Esophagus muscularis mucosa (tissue), 4 donors: ENCODE measurements at regions not wholly inside any gene's neighbourhood (a gene's known extent, or its start where the extent isn't known, plus 50 kb on each side); places are given as distances from the start of the nearest gene placed in this dataset.
A peak's percentile ranks its signal among the peaks of the same experiment; 100 is the strongest.

Experiments used
- DNase-seq: peaks from one replicate; pipeline ENCODE4 v3.0.0-alpha.2; 2017; ENCODE audit errors: extremely low spot score
- H3K27ac ChIP-seq, 4 donors: fragments of 200-600 bp; sonication (generic); replicated peaks in 1 of 4; 1 replicate in 3 of 4; 2 replicates in 1 of 4; pipeline ENCODE4 v1.5.1; 2016 to 2019; ENCODE audit warnings: mild to moderate bottlenecking in 1 of 4
- H3K27me3 ChIP-seq, 4 donors: fragments of 200-600 bp; sonication (generic); one replicate each; pipeline versions ENCODE4 v1.5.1 to v1.6.0; 2016 to 2019
- H3K36me3 ChIP-seq, 4 donors: fragments of 200-600 bp; sonication (generic); one replicate each; pipeline ENCODE4 v1.5.1; 2016 to 2019
- H3K4me1 ChIP-seq, 4 donors: fragments of 200-600 bp; sonication (generic); one replicate each; pipeline ENCODE4 v1.5.1; 2016 to 2019
- H3K4me3 ChIP-seq, 4 donors: fragments of 200-600 bp; sonication (generic); 1 replicate in 2 of 4; 2 replicates in 2 of 4; pipeline ENCODE4 v1.5.1; 2016 to 2019; ENCODE audit warnings: mild to moderate bottlenecking in 4 of 4, moderate library complexity in 1 of 4
- H3K9me3 ChIP-seq, 4 donors: fragments of 200-600 bp; sonication (generic); 1 replicate in 3 of 4; 2 replicates in 1 of 4; pipeline ENCODE4 v1.5.1; 2016 to 2019
- EP300 ChIP-seq: sonication (generic); formaldehyde crosslinking; IDR thresholded peaks from one replicate; pipeline ENCODE4 v1.6.1; 2017; ENCODE audit warnings: antibody characterized with exemption
- POLR2A ChIP-seq: fragments of 450-650 bp; IDR thresholded peaks from one replicate; pipeline ENCODE4 v1.6.1; 2017; ENCODE audit warnings: antibody characterized with exemption, moderate library complexity, mild to moderate bottlenecking, low read depth
- POLR2AphosphoS5 ChIP-seq, 2 donors: sonication (generic); formaldehyde crosslinking; IDR thresholded peaks; one replicate each; pipeline ENCODE4 v1.6.1; 2017; ENCODE audit warnings: antibody characterized with exemption in 2 of 2
- WGBS: methylation state at CpG from one replicate; pipeline ENCODE4 v1.1.5; 2018; 5-methylcytosine and 5-hydroxymethylcytosine counted together
- intact Hi-C: fragments of 100-400 bp; cut with DNase I; formaldehyde crosslinking; loops from one replicate; pipeline ENCODE4 v1.15.1; 2023
- TF ChIP-seq, protein P1 (sequence below), 3 experiments: fragments of 200-600 bp in 2 of 3; fragments of 450-650 bp in 1 of 3; sonication (generic) in 2 of 3; IDR thresholded peaks; one replicate each; pipeline ENCODE4 v1.5.1; 2017 to 2019; ENCODE audit warnings: antibody characterized with exemption in 3 of 3, mild to moderate bottlenecking in 2 of 3, moderate library complexity in 1 of 3

DNA sequence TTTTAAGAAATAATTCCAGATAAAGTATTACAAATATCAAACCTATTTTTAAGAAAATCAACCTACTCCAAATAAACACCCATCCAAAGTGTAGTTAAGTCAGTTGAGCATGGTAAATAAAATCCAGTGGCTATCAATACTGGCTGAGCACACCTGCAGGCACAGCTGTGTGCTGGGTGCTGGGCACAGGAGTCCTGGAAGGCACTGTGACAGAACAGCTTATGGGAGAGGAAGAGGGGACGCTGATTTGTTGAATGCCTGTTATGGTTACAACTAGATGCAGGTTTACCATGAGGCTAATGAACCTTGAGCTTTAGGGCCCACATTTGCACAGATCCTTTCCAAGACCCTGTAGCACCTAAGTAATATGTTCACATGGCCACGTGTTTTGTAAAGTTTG lies 202.7 kb downstream of the MTX2 start:
- TF ChIP-seq, protein P1, sequence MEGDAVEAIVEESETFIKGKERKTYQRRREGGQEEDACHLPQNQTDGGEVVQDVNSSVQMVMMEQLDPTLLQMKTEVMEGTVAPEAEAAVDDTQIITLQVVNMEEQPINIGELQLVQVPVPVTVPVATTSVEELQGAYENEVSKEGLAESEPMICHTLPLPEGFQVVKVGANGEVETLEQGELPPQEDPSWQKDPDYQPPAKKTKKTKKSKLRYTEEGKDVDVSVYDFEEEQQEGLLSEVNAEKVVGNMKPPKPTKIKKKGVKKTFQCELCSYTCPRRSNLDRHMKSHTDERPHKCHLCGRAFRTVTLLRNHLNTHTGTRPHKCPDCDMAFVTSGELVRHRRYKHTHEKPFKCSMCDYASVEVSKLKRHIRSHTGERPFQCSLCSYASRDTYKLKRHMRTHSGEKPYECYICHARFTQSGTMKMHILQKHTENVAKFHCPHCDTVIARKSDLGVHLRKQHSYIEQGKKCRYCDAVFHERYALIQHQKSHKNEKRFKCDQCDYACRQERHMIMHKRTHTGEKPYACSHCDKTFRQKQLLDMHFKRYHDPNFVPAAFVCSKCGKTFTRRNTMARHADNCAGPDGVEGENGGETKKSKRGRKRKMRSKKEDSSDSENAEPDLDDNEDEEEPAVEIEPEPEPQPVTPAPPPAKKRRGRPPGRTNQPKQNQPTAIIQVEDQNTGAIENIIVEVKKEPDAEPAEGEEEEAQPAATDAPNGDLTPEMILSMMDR (IDR thresholded peaks at IDR 0.05): no peak
- TF ChIP-seq POLR2A (no peak), EP300 (no peak), POLR2AphosphoS5 (IDR thresholded peaks at IDR 0.05) (no peak)
- DNase-seq: no peak
- H3K27ac ChIP-seq: no peak overlapping the region
- H3K36me3 ChIP-seq: no peaks in the 10 kb centered on the region
- intact Hi-C loops: no loop called here
- 86% methylated on average over 2 of the region's 2 CpGs for WGBS
- H3K27me3 ChIP-seq: no peaks in the 10 kb centered on the region
- peaks cover 5 to 19% (median 10%) of the 10 kb centered on the region in 4 donors for H3K4me1 ChIP-seq
- H3K4me3 ChIP-seq: no peak overlapping the region
- no peaks in the 10 kb centered on the region for H3K9me3 ChIP-seq

DNA sequence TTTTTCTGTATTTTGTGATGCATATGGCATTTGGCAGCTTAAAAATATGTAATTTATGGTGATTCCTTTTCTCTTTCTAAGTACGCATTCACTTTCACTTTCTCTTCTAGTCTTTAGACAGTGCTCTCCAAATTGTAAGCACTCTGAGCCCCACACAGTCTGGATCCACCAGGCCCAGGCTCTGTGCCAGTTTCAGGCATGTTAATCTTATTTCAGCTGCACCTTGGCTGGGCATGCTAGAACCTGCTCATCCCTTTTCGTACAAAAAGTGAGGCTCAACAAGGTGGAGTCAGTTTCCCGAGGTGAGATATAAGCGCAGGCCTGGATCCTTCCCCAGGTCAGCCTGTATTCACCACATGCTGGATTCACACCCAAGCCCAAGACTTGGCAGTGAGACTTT lies 203.9 kb downstream of the MTX2 start:
- Histone ChIP-seq H3K9me3 (no peaks in the 10 kb centered on the region), H3K27me3 (no peaks in the 10 kb centered on the region), H3K4me1 (peaks cover 5 to 19% (median 10%) of the 10 kb centered on the region in 4 donors), H3K4me3 (peak overlapping the region; percentile 19 to 49 (median 34)), H3K36me3 (no peaks in the 10 kb centered on the region), H3K27ac (peak overlapping the region in 1 of 4 donors; percentile 2)
- 46% methylated on average over 4 of the region's 4 CpGs for WGBS
- no peak for TF ChIP-seq POLR2AphosphoS5 (IDR thresholded peaks at IDR 0.05)
- TF ChIP-seq POLR2A: no peak
- TF ChIP-seq, protein P1 (IDR thresholded peaks at IDR 0.05): no peak
- no peak for TF ChIP-seq EP300
- intact Hi-C loops: no loop called here
- no peak for DNase-seq

DNA sequence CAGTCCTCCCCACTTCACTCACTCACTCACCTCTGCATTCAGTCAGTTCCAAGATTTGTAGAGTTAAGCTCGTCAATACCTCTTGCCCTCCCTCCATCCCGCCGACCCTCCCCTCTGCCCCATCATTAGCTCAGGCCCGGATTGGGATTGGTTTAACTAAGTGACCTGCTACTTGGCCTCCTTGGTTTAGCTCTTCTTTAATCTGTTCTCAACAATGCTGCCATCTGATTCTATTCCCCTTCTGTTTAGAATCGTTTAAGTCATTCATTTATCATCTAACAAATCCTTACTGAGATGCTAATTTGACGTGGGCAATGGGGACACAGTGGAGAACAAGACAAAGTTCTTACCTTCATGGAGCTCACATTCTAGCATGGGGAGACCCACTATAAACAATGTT lies 204.6 kb downstream of the MTX2 start:
- Histone ChIP-seq H3K4me3 (no peak overlapping the region), H3K27ac (no peak overlapping the region), H3K9me3 (no peaks in the 10 kb centered on the region), H3K4me1 (peaks cover 5 to 19% (median 10%) of the 10 kb centered on the region in 4 donors), H3K27me3 (no peaks in the 10 kb centered on the region), H3K36me3 (no peaks in the 10 kb centered on the region)
- intact Hi-C loops: no loop called here
- no peak for DNase-seq
- 93% methylated on average over 6 of the region's 6 CpGs for WGBS
- TF ChIP-seq, protein P1 (IDR thresholded peaks at IDR 0.05): no peak
- TF ChIP-seq POLR2AphosphoS5 (IDR thresholded peaks at IDR 0.05) (no peak), EP300 (no peak), POLR2A (no peak)

DNA sequence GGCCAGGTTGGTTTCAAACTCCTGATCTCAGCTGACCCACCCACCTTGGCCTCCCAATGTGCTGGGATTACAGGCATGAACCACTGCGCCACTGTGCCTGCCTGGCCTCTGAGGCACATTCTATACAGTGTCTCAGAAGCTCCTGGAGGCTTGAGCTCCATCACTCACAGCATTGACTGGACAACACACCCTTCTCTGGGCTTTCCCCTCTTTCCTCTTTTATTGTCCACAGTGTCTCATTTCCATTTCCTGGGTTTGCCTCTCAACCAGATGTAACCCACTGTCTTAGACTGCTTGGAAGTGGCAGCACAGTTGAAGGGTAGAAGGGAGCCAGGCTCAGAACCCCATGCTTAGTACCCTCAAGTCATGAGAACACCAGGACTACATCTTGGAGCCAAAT lies 208.1 kb downstream of the MTX2 start:
- H3K4me1 ChIP-seq: peaks cover 4 to 14% (median 8%) of the 10 kb centered on the region in 4 donors
- H3K4me3 ChIP-seq: no peak overlapping the region
- no peak for DNase-seq
- H3K9me3 ChIP-seq: no peaks in the 10 kb centered on the region
- H3K27ac ChIP-seq: no peak overlapping the region
- TF ChIP-seq POLR2AphosphoS5 (IDR thresholded peaks at IDR 0.05) (no peak), EP300 (no peak), POLR2A (no peak)
- TF ChIP-seq, protein P1 (IDR thresholded peaks at IDR 0.05): no peak
- H3K36me3 ChIP-seq: no peaks in the 10 kb centered on the region
- 100% methylated on average over 1 of the region's 1 CpG for WGBS
- H3K27me3 ChIP-seq: no peaks in the 10 kb centered on the region
- intact Hi-C loops: no loop called here

DNA sequence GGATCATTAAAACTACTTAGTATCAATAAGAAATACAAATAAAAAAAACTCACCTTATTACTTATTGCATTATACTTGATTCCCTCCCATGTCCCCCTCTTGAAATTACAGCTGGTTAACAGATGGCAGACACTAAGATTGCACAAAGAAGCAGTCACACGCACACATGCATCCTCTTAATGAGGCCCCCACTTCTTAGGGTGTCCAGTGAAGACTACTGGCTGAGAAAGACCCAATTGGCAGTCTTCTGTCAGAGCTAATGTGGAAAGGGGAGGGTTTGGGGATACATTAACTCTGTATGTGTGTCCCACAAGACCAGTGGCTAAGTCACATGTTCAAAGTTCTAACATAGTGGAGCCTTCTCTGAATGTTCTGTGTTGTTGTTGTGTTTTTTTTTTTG lies 210.7 kb downstream of the MTX2 start:
- TF ChIP-seq POLR2A (no peak), EP300 (no peak), POLR2AphosphoS5 (IDR thresholded peaks at IDR 0.05) (no peak)
- TF ChIP-seq, protein P1 (IDR thresholded peaks at IDR 0.05): no peak
- Histone ChIP-seq H3K36me3 (no peaks in the 10 kb centered on the region), H3K27me3 (no peaks in the 10 kb centered on the region), H3K4me1 (peaks cover 0 to 10% (median 5%) of the 10 kb centered on the region in 4 donors), H3K27ac (no peak overlapping the region), H3K4me3 (no peak overlapping the region), H3K9me3 (no peaks in the 10 kb centered on the region)
- WGBS: 71% methylated on average over 1 of the region's 1 CpG
- DNase-seq: no peak
- intact Hi-C loops: no loop called here
